Adrenal gland (tissue), 9 donors: ENCODE measurements at regions not wholly inside any gene's neighbourhood (a gene's known extent, or its start where the extent isn't known, plus 50 kb on each side); places are given as distances from the start of the nearest gene placed in this dataset.

Source experiments
- DNase-seq, 7 donors: peaks; one replicate each; pipeline ENCODE4 v3.0.0-alpha.2; 2019 to 2020
- H3K27ac ChIP-seq, 5 donors: fragments of 200-600 bp; sonication (generic) in 4 of 5; 1 replicate in 3 of 5; 2 replicates in 2 of 5; pipeline versions ENCODE4 v1.5.1 to v1.8.0; 2016 to 2020; ENCODE audit warnings: mild to moderate bottlenecking in 1 of 5
- H3K27me3 ChIP-seq: fragments of 200-600 bp; 2 replicates; pipeline ENCODE4 v1.8.0; 2021
- H3K36me3 ChIP-seq, 2 donors: fragments of 200-600 bp; replicated peaks in 1 of 2; 1 replicate in 1 of 2; 2 replicates in 1 of 2; pipeline versions ENCODE4 v1.5.1 to v1.8.0; 2018 to 2022
- H3K4me1 ChIP-seq, 2 donors: fragments of 200-600 bp; replicated peaks in 1 of 2; 1 replicate in 1 of 2; 2 replicates in 1 of 2; pipeline versions ENCODE4 v1.5.1 to v1.8.0; 2018 to 2021
- H3K4me3 ChIP-seq, 4 donors: fragments of 200-600 bp; sonication (generic) in 3 of 4; one replicate each; pipeline ENCODE4 v1.5.1; 2016 to 2018
- H3K9me3 ChIP-seq, 3 donors: fragments of 200-600 bp; sonication (generic) in 1 of 3; replicated peaks in 1 of 3; 1 replicate in 2 of 3; 2 replicates in 1 of 3; pipeline versions ENCODE4 v1.5.1 to v1.8.0; 2016 to 2021
- CTCF ChIP-seq, 6 experiments: fragments of 450-650 bp in 4 of 6; fragments of 200-600 bp in 2 of 6; sonication (generic) in 1 of 6; IDR thresholded peaks; 1 replicate in 5 of 6; 2 replicates in 1 of 6; pipeline versions ENCODE4 v1.5.1 to v1.8.0; 2016 to 2021; ENCODE audit warnings: antibody characterized with exemption in 6 of 6, mild to moderate bottlenecking in 2 of 6, moderate library complexity in 1 of 6
- POLR2A ChIP-seq, 2 donors: fragments of 450-650 bp; IDR thresholded peaks; one replicate each; pipeline ENCODE4 v1.6.1; 2017; ENCODE audit warnings: antibody characterized with exemption in 2 of 2, mild to moderate bottlenecking in 2 of 2, moderate library complexity in 1 of 2
- WGBS, 4 donors: extraction: QIAGEN DNeasy Blood & Tissue Kit in 2 of 4; methylation state at CpG; one replicate each; pipeline versions ENCODE4 v1.1.5 to v1.1.7; 2013 to 2017; 5-methylcytosine and 5-hydroxymethylcytosine counted together
- intact Hi-C, 2 donors: fragments of 100-400 bp; cut with DNase I; formaldehyde crosslinking; loops; one replicate each; pipeline versions ENCODE4 v1.14.1 to v1.15.0; 2022 to 2023
- donor health status: healthy with polysubstance abuse.
- donor health status: Bipolar disorder and iron deficiency.
- donor health status: DM: yes; HTN: yes; CAD: no.
- donor health status: DM: no; HTN: no; CAD: no.
- donor health status: DM: no; HTN: no; CAD: no.

- no peak for DNase-seq
- TF ChIP-seq CTCF (IDR thresholded peaks at IDR 0.05) (no peak), POLR2A (IDR thresholded peaks at IDR 0.05) (no peak)
- no peaks in the 10 kb centered on the region for H3K36me3 ChIP-seq
- H3K9me3 ChIP-seq, result no peaks in the 10 kb centered on the region
- no peak overlapping the region for H3K4me3 ChIP-seq
- H3K27ac ChIP-seq, result no peak overlapping the region
- H3K4me1 ChIP-seq, result no peaks in the 10 kb centered on the region
- H3K27me3 ChIP-seq, result no peaks in the 10 kb centered on the region
- intact Hi-C loops, result no loop called here
- 30 to 36% (median 35%) methylated on average over 2 of the region's 2 CpGs for WGBS, 4 donors
Measured at GRCh38 chr12:102249079-102249841, 51.6 kb upstream of the PMCH start.
